ENCODE measurements at regions not wholly inside any gene's neighbourhood (a gene's known extent, or its start where the extent isn't known, plus 50 kb on each side); places are given as distances from the start of the nearest gene placed in this dataset.

DNA sequence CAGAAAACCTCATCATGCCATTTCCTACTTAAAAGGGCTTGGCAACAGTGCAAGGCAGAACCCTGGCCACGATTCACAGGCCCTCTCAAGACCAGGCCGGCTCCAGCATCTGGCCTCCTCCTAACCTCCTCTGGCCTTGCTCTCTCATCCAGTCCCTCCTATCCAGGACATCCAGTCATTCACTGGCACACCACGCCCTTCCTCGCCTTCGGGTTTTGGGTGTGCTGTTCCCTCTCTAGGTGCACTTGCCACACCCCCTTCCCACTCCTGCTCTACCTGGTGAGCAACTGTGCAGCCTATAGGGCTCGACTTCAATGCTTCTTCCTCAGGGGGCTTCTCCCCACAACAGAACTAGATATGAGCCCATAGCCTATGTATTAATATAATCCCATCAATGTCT, 317.1 kb downstream of the ARRDC4 start:
- DNase-seq (ENCODE audit: low spot score) = no peak

DNA sequence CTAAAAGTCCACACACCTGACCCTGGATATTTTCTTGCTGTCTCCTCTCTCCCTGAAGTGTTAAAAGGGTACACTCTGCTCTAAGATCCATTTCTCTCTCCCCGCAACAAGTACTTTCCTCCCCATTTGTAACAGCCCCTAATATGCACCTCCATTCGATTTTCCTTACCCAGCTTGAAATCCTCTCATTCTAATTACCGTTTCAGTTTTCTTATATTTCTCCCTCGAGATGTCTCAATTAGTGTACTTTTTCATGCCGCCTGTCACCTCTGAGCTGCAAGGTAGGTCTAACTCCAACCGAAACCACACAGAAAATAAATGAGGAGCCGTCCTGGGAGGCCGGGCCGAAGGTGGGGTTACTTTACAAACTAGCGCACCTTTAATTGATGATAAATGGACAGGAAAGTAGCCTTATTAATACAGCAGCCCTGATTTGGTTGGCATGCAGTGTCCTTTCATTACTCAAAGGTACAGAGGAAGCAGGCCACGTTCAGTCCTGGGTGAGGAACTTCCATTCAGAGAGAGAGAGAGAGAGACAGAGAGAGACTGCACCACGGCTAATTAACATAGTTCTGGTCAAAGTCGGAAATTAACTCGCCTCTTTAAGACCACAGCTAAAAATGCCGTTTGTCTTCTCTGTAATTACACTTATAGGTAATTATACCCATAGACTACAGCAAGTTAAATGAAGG, 319.9 kb downstream of the ARRDC4 start:
- DNase-seq (ENCODE audit: low spot score) = no peak

DNA sequence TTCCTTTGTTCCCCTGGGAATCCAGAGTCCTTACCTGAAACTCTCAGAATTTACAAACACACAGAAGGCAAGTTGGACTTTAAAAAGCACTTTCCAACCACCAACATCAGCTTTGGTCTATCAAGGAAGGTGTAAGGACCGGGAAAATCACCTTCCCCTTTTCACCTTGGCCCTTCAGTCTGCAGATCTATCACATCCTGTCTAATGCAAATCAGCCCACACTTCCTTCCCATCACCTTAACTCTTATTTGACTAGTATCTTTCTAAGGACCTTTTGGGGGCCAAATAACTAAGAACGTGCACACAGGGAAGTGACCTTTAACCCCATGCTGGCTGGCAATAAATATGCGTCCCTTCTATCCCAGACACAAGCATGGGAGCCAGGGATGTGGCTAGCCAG, 320.6 kb downstream of the ARRDC4 start:
- no peak for DNase-seq (ENCODE audit: low spot score)

DNA sequence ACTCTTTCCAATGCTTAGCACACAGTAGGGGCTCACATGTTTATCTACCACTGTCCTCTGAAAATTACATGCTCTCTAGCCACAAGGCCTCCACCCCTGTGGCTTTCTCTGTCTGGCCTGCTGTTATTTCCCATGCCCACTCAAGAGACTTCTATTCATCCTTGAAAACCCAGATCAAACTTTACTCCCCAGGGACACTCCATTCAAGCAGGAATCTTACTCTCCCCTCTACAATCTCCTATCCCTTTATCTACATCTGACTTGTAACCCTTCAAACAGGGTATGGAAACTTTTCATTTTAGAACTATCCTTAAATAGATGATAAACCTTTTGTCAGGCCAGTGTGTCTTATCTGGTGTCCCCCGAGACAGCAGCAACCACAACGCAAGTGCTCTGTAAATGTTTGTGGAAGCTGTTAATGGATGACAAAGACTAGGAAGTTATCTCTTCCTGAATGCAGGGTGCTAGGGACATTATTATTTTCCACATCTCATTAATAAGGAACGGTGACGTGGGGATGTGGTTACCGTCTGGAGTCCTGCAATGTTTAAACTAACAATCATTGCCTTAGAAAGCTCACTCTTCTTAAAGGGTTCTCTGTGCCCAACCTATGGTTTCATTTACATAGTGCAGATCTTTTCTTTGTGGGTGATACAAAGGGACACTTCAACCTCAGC, 322.3 kb downstream of the ARRDC4 start:
- DNase-seq (ENCODE audit: low spot score) = peak; percentile 64

DNA sequence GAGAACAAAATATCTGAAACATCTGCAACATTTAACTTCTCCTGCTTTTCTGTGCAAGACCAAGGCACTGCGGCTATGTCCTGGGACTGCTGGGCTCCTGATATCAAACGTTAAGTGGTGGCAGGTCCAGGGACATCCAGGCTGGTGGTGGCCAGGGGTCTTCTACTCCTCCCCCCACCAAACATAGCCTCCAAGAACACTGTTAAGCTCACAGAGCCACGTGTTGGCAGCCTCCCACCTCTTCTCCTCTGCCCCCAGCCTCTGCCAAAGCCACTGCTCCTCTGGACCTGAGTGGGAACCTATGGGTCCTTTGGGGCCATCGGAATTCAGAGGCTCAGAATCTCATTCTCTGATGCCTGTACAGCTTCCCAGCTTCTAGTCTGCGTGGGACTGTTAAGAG, 325.7 kb downstream of the ARRDC4 start:
- no peak for DNase-seq (ENCODE audit: low spot score)

DNA sequence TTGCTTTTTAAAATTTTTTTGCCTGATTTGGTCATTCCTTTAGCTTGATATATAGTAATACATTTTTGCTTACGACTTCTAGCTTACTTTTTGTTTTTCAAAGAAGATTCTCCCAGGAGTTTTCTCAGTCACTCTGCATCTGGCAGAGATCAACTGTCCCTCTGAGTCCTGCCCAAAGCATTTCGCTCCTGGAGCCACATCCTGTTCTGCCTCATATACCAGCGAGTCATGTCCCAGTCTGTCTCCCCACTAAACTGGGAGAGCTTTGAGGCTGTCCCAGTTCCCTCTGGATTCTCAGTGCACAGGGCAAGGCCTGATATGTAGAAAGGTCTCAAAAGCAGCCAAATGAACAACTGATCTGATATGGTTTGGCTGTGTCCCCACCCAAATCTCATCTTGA, 326.3 kb downstream of the ARRDC4 start:
- peak; percentile 86 for DNase-seq (ENCODE audit: low spot score)

DNA sequence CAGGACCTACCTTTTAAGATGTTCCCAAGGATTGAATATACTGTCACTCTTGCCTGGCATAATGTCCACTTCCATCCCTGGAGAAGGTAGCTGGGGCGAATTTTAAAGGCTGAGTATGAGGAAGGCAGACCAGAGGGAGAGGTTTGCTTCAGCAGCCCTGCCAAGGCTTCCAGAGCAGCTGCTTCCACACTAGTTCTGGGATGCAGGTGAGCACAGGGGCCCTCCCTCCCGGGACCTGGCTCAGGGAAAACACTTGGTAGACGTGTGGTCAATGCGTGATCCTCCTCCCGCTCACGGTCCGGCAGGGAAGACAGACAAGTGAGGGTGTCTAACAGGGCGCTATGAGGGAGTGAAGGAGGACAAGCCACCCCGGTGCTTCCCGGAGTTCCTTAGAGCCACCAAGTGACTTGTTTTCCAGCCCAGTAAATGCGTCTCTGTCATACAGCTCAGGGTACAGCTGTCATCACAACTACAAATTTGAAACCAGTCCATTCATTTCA, 327.6 kb downstream of the ARRDC4 start:
- DNase-seq (ENCODE audit: low spot score) = no peak

DNA sequence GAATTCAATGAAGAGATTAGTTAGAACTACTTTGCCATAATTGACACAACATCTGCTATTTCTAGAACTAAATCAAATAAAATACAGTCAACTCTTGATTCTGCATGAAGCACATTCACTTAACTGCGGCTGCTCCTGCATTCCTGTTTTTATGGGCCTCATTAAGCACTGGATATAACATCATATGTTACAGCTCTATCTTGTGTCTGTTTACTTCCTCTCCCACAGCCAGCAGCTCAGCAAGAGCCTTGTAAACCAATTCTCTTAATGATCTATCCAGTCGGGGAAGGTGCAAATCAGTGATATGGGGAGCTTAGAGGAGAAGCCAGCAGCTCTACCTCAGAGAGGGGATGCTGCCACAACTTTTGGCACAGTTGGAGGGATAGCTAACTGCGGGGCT, 329.2 kb downstream of the ARRDC4 start:
- DNase-seq (ENCODE audit: low spot score) = no peak

DNA sequence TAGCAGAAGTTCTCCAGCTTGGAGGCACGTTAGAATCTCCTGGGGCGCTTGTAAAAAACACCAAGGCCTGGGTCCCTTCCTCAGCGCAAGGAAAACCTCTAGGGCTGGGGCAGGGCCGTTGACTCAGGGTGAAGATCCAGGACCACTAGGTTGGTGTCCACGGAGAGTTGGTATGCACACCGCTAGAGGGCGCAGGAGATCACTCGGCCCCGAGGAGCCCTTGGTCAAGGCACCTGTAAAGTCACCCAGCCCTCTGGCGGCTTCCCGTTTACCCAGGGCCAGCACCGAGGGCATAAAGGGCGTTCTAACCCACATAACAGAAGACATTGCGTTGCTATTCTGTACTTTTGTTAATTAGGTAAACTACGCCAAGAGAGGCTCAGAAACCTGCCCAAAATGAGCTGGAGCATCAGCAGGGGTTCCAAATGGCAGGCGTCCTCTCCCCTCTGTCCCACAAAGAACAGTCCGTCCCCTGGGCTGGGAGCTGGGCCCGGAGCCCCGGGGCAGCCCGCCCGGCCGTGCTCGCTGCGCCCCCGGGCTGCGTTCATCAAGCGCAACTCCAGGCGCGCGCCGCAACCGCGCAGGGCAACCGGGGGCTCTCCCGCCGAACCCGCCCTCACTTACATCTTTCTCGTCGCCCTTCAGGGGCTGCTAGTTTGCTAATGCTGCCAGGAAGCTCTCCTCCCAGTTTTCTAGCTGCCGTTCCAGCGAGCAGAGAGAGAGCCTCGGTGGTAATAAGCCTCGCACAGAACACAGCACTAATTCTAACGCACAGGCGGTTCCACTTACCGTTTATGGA, 332.1 kb downstream of the ARRDC4 start:
- peak; percentile 71 for DNase-seq (ENCODE audit: low spot score)

DNA sequence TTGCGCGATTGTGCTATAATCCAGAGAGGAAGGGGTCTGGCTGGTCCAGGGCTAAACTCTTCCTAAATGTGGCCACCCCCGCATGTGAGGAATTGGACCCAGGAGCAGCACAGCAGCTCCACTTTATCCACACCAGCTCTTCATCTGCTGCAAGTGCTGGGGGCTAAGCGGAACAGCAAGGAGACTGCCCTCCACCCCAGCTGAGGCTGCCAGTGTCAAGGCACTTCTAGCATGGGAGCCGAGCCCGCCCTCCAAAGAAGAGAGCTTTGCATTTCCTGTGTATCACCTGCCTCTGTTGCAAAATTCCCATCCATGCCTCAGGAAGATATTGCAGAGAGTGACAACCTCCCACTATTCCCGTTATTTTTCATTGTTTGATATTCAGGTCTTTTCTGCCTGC, 333.6 kb downstream of the ARRDC4 start:
- no peak for DNase-seq (ENCODE audit: low spot score)

DNA sequence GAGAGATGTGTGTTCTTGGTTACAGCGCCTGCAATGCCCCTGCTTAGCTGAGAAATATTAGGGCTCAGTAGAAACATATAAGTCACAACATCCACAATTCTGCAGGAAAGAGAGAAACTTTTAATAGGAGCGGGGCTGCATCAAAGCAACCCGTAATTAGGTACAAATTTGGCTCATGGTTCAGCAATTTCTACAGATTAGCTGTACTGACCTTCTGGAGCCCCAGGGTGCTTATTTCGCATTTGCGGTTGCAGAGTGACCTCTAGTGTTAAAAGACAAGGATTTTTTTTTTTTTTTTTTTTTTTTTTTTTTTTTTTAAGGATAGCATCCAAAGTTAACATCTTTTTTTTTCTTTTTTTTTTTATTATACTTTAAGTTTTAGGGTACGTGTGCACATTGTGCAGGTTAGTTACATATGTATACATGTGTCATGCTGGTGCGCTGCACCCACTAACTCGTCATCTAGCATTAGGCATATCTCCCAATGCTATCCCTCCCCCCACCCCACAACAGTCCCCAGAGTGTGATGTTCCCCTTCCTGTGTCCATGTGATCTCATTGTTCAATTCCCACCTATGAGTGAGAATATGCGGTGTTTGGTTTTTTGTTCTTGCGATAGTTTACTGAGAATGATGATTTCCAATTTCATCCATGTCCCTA, 334.7 kb downstream of the ARRDC4 start:
- DNase-seq (ENCODE audit: low spot score) = peak; percentile 58

DNA sequence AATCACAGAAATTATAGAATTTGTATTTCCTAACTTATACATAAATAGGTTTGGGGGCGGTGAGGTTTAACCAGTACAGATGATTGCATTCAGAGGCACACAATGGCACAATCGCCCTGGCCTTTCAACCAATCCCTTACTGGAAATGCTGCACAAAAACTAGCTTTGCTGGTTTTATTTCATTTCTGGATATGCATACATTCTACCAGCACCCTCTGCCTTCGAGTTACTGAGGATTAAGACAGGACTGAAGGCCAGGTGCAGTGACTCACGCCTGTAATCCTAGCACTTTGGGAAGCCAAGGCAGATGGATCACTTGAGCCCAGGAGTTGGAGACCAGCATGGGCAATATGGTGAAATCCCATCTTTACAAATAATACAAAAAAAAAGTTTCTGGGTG, 336.1 kb downstream of the ARRDC4 start:
- no peak for DNase-seq (ENCODE audit: low spot score)

DNA sequence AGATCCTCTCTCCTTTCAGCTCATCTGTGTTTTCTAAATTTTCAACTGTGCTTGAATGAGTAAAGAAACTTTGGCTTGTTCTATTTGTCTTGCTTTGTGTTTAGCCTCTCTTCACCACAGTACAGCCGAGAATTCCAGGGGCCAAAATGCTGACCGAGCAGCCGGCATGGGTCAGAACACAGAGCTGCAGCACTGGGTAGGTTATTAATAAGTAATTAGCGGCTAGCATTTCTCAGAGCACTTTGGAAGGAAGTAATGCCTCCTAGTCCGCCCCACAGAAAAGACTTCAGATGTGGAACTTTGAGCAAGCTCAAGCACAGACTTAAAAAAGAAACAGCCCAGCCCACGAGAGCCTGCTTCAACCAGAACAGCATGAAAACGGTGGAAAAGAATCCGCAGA, 343.9 kb downstream of the ARRDC4 start:
- DNase-seq (ENCODE audit: low spot score) = peak; percentile 74

DNA sequence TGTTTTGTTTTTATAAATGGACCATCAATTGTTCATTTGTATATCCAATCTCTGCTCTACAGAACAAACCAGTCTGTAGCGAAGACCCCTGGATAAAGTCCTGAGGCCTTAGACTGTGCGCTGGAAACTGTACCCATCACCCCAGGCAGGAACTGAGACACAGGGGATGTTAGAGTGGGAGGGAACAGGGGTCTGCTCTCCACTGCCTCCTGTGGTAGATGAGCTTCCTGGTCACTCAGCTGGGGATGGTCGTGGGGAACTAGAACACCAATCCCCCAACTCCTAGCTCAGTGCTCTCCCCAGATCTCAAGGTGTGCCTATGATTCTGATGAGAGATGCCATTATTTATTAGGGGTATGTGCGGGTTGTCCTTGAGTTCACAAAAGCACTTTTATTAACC, 340.2 kb upstream of the IGF1R start:
- no peak for DNase-seq (ENCODE audit: low spot score)

DNA sequence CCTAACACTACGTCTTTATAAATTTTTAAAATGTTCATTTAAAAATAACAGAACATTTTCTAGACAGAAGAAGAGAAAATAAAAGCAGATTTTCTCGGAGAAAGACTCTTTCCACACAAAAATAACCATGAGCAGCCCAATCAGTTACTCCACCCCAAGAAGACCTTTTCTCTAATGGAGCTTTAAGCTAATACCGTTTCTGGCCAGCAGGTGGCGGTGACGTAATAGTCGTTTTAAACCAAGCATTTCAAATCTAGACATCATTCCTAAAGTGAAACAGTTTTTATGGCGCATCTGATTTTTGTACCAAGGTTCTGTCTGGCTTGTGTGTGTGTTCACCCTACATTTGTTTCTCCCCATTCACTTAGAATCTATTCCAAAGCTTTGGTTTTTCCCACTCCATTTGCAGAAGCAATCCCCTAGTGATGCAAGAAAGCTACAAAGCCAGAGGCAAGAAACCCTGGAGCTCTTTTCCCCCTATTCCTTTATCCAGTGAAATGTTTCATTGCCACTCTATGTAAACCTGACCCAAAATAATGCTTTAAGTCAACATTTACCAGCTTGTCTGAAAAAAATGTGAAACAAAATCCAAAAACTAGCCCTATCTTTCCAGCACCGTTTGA, 336.7 kb upstream of the IGF1R start:
- peak; percentile 84 for DNase-seq (ENCODE audit: low spot score)

DNA sequence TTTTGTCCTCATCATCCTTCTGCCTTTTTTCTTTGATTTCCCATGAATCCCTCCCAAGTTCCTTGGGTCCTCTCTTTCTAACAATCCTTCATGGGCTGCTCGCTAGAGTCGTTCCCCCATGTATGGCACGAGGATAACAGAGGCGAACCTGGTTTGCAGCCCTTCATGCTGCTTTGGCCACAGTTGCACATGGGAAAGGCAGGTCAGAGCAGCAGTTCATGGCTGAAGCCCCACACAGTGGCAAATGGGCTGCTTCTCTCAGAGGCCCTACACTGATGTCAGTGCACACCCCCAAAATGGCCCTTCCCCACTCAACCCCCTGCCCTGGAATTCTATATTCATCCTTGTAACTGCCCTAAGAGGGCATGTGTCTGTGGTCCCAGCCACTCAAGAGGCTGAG, 335.4 kb upstream of the IGF1R start:
- DNase-seq (ENCODE audit: low spot score) = no peak

DNA sequence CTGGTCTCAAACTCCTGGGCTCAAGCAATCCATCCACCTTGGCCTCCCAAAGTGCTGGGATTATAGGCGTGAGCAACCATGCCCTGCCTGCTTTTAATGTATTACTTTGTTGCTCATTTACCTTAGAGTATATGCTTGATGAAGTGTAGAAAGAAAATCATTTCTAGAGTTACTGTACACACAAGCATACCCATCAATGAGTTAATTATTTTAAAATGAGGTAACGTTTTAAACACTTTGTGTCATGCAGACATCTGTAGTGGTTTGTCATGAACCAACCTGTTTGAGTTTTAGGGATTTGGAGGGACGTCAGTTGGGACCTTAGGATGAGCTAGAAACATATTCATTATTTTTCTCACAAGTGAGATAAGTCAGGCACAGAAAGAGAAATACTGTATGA, 332.4 kb upstream of the IGF1R start:
- DNase-seq (ENCODE audit: low spot score) = peak; percentile 89

DNA sequence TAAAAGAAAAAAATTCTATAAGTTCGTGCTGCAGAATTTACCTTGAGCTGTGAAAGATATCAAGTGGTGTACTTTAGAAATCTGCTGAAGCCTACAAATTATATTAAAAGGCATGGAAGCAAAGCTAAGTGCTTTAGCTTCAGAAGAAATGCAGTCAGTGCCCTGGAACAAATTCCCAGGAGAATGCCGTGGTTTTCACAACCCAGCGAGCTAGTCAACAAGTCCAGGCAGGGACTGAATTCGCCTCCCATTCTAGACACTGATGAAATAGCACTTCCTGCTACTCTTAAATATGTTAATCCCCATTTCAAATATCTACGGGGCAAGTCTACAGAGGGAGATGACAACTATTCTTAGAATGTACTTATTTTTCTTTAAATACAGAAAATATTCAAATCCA, 326.4 kb upstream of the IGF1R start:
- DNase-seq (ENCODE audit: low spot score) = peak; percentile 83

DNA sequence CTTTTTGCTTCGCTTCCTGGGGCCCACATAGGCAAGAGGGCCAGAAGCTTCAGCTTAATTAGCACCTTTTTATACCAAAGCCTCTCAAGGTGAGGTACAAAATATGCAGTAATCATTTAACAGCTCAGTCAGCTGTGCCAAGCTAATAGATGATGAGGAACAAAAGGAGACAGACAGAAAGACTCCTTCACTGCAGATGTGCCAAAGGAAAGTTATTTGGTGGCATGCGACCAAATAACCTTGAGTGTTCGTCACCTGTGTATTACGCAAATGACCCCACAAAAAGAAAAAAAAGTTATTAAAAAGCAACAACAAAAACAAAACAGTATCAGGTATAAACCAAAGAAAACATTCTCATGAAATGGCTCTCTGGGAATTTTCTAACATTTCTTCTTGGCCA, 325.8 kb upstream of the IGF1R start:
- peak; percentile 92 for DNase-seq (ENCODE audit: low spot score)

DNA sequence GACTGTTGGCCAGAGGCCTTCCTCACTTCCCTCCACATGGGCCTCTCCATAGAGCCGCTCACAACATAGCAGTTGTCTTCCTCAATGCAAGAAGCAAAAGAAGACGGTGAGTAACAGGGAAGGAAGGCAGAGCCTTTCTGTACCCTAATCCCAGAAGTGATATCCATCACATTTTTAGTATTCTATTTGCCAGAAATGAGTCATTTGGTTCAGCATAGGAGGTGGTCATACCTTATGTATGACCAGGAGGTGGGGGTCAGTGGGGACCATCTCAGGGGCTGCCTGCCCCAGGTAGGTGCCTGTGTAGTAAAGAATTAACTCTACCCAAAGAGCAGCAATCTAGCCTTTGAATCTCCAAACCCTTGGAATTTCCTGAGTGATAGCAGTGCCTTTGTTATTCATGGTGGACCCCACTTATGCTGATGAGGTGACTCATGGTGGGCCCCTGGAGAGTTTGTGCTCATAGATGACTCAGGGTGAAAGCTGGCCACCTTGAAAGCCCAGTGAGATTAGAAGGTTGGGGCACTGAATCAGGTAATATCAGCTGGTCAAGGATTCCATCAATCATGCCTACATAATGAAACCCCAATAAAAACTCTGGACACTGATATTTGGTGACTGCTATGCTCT, 323.9 kb upstream of the IGF1R start:
- DNase-seq (ENCODE audit: low spot score) = peak; percentile 98

DNA sequence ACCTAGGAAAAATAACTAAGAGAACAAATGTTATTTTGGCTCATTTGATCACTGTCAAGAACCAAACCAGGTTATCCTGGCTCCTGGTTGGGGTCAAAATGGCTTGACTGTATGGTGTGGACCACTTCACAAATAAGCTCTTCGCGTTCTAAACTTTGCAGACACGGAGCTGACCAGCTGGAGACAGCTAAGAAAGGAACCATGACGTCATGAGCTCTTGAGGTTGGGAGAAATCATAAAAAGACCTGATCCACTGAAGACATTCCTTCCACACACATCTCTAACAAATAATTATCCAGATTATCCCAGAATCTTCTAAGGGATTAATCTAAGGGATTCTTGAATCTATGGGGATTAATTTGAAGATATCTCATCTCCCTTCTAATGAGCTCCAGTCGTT, 321.5 kb upstream of the IGF1R start:
- no peak for DNase-seq (ENCODE audit: low spot score)

DNA sequence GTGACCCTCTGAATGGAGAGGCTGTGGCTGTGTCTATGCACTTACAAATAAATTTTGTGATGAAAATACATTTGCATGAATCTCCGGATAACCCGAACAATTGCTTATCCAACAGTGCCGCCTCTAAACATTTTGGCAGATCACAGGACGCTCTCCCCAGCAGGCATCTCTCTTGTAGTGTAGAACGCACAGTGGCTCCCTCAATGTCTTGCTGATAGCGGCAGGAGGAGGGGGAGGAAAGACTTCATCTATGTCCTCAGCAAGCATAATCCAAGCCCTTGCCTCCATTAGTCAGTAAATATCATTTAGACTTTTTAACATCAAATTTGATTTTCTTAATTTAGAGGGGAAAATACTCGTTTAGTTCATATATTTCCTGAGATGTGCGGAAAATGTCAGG, 318.1 kb upstream of the IGF1R start:
- DNase-seq (ENCODE audit: low spot score) = no peak
